Cardiac muscle cell (in vitro differentiated cells and primary cell): ENCODE measurements at regions not wholly inside any gene's neighbourhood (a gene's known extent, or its start where the extent isn't known, plus 50 kb on each side); places are given as distances from the start of the nearest gene placed in this dataset.
"Not testable (repeated sequence)": the region's sequence is repeated elsewhere in the genome, so short reads cannot be mapped to it uniquely, and the experiment has no call there.

Experiments used
- DNase-seq, 2 donors: peaks; one replicate each; pipeline versions ENCODE4 v3.0.0 to v3.0.0-alpha.2; 2010 to 2017; ENCODE audit warnings: low read depth in 1 of 2, low spot score in 1 of 2
- H3K27ac ChIP-seq: fragments of 200-600 bp; sonication (generic); 2 replicates; pipeline ENCODE4 v1.5.1; 2016
- H3K27me3 ChIP-seq: fragments of 200-600 bp; sonication (generic); 2 replicates; pipeline ENCODE4 v1.6.0; 2016; ENCODE audit warnings: control low read depth
- H3K36me3 ChIP-seq: fragments of 200-600 bp; sonication (generic); 2 replicates; pipeline ENCODE4 v1.5.1; 2016; ENCODE audit warnings: control low read depth
- H3K4me1 ChIP-seq: fragments of 200-600 bp; sonication (generic); 2 replicates; pipeline ENCODE4 v1.8.1; 2017; ENCODE audit warnings: low read depth, mild to moderate bottlenecking, mixed run types
- H3K4me3 ChIP-seq: fragments of 200-600 bp; sonication (generic); 2 replicates; pipeline ENCODE4 v1.5.1; 2016; ENCODE audit warnings: mild to moderate bottlenecking
- H3K9me3 ChIP-seq: fragments of 200-600 bp; sonication (generic); 2 replicates; pipeline ENCODE4 v1.5.1; 2017; ENCODE audit warnings: low read depth, mild to moderate bottlenecking, control low read depth
- CTCF ChIP-seq: IDR thresholded peaks from 2 replicates; pipeline ENCODE4 v1.5.1; 2012; ENCODE audit warnings: low read depth, mild to moderate bottlenecking, low read length

GRCh38 chr18:78876868-78877267 is 102.8 kb upstream of the SALL3 start:
- DNase-seq: no peak
- Histone ChIP-seq H3K27ac (no peak overlapping the region), H3K36me3 (no peaks in the 10 kb centered on the region), H3K27me3 (no peaks in the 10 kb centered on the region), H3K4me1 (no peaks in the 10 kb centered on the region), H3K9me3 (no peaks in the 10 kb centered on the region), H3K4me3 (no peak overlapping the region)
- no peak for TF ChIP-seq CTCF

- no peaks in the 10 kb centered on the region for H3K27me3 ChIP-seq
- H3K9me3 ChIP-seq: no peaks in the 10 kb centered on the region
- DNase-seq: no peak
- H3K4me3 ChIP-seq: no peak overlapping the region
- no peak for TF ChIP-seq CTCF
- H3K36me3 ChIP-seq: no peaks in the 10 kb centered on the region
- no peaks in the 10 kb centered on the region for H3K4me1 ChIP-seq
- no peak overlapping the region for H3K27ac ChIP-seq
Observed at GRCh38 chr18:78878335-78878734, 101.3 kb upstream of the SALL3 start.

GRCh38 chr18:78879072-78879883 is 100.3 kb upstream of the SALL3 start:
- not testable (repeated sequence) for H3K4me3 ChIP-seq, H3K4me1 ChIP-seq, H3K27ac ChIP-seq, H3K36me3 ChIP-seq, H3K27me3 ChIP-seq, H3K9me3 ChIP-seq
- TF ChIP-seq CTCF: peak; percentile 20
- DNase-seq: peak in 1 of 2 donors; percentile 12

GRCh38 chr18:78882585-78882984 is 97.0 kb upstream of the SALL3 start:
- no peak for DNase-seq
- Histone ChIP-seq H3K36me3 (no peaks in the 10 kb centered on the region), H3K27me3 (no peaks in the 10 kb centered on the region), H3K9me3 (no peaks in the 10 kb centered on the region), H3K4me3 (no peak overlapping the region), H3K4me1 (no peaks in the 10 kb centered on the region), H3K27ac (no peak overlapping the region)
- TF ChIP-seq CTCF: no peak

GRCh38 chr18:78883501-78883900 is 96.1 kb upstream of the SALL3 start:
- no peak for TF ChIP-seq CTCF
- DNase-seq: no peak
- H3K27me3 ChIP-seq: no peaks in the 10 kb centered on the region
- no peaks in the 10 kb centered on the region for H3K4me1 ChIP-seq
- H3K9me3 ChIP-seq: no peaks in the 10 kb centered on the region
- H3K27ac ChIP-seq: no peak overlapping the region
- no peak overlapping the region for H3K4me3 ChIP-seq
- H3K36me3 ChIP-seq: no peaks in the 10 kb centered on the region
